ACHN (cell line): ENCODE measurements at regions not wholly inside any gene's neighbourhood (a gene's known extent, or its start where the extent isn't known, plus 50 kb on each side); places are given as distances from the start of the nearest gene placed in this dataset.
A peak's percentile ranks its signal among the peaks of the same experiment; 100 is the strongest.
"Not testable (repeated sequence)": the region's sequence is repeated elsewhere in the genome, so short reads cannot be mapped to it uniquely, and the experiment has no call there.

Source experiments
- DNase-seq: peaks from one replicate; pipeline ENCODE4 v3.0.0-alpha.2; 2015
- in situ Hi-C: cut with HindIII; loops from 2 replicates; pipeline ENCODE4 v1.10.0; 2017; ENCODE audit warnings: low sequenced_read_pairs, low pct_ligation_motif_present, low pct_unique_long_range_greater_than_20kb

DNA sequence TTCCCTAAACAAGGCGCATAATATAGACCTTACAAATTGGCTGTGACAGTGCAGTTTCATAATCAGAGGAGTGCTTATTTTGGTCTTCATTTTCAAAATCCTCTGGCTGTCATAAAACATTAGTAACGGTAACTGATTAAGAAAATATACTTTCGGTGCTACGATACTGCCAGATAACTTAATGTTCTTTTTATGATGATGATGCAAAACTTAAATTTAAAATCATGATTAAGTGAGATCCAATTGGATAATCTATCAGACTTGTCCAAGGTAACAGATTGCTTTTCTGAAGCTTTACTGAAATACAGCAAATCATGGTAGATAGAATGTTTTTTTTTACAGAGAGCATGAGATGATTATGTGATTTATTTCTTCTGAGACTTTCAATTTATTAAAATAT lies 364.2 kb upstream of the CNTN3 start:
- in situ Hi-C loops, result no loop called here
- DNase-seq, result no peak

DNA sequence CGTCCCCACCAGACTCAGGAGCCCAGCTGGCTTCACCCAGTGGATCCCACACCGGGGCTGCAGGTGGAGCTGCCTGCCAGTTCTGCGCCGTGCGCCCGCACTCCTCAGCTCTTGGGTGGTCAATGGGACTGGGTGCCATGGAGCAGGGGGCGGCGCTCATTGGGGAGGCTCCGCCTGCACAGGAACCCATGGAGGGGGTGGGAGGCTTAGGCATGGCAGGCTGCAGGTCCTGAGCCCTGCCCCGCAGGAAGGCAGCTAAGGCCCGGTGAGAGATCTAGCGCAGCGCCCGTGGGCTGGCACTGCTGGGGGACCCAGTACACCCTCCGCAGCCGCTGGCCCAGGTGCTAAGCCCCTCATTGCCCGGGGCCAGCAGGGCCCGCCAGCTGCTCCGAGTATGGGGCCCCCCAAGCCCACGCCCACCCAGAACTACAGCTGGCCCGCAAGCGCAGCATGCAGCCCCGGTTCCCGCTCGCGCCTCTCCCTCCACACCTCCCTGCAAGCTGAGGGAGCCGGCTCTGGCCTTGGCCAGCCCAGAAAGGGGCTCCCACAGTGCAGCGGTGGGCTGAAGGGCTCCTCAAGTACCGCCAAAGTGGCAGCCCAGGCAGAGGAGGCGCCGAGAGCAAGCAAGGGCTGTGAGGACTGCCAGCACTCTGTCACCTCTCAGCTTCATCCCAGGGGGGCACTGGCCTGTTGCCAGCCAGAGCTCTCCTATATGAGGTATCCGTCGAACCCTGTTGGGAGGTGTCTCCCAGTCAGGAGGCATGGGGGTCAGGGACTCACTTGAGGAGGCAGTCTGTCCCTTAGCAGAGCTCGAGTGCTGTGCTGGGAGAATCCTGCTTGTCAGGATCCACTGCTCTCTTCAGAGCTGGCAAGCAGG lies 370.8 kb upstream of the CNTN3 start:
- in situ Hi-C loops, DNase-seq: not testable (repeated sequence)

DNA sequence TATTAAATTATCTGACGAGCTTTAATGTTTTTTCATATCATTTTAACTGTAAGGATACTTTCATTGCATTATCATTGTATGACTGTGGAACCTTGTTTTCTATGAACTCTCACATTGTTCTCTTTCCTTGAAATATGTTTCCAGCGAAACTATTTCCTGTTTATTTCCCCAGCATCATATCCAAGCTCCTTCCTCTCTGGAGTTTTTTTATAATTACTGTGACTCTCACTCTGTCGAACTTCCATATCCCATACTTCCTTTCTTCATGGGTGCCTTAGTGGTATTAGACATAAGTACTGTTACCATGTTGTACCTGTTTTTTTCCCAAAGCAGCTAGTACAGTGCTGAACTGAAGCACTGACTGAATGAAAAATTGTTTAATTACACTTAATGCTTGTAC lies 373.6 kb upstream of the CNTN3 start:
- in situ Hi-C loops, result no loop called here
- no peak for DNase-seq

DNA sequence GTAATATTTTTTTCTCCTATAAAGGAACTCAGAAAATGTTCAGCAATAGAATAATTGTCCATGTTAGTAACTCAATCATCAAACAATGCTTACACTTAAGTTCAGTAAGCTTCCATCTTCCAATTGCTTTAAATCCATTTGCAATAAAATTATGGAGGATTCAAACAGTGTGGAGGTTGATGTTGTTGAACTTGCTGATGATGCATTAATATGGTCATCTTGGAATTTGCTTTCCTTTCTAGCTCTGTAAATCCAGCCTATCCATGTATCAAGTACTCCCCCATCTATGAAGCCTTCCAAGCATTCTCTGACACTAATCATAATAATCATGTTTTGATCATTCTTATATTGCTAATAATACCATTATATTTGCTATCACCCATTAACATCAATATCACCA lies 378.4 kb upstream of the CNTN3 start:
- in situ Hi-C loops, result no loop called here

DNA sequence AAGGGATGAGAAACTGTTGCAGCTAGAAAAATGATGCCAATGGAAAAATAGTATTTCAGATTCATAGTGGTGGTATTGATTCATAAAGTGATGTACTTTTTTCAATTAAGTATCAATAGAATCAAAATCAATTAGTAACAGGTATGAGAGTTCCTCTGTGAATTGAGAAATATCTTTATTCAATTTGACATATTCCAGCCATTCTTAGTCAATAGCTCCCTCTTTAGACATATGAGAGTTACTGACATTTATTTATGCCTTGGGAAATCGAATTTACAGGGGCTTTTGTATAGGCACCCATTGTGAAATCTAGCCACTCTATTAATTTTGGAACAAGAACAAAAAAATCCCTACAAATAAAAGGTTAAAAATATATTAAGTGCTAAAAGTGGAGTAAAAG lies 386.9 kb upstream of the CNTN3 start:
- peak; percentile 11 for DNase-seq
- in situ Hi-C loops, result no loop called here

More for the DNA sequence above, 378.4 kb upstream of the CNTN3 start:
- DNase-seq, result no peak

DNA sequence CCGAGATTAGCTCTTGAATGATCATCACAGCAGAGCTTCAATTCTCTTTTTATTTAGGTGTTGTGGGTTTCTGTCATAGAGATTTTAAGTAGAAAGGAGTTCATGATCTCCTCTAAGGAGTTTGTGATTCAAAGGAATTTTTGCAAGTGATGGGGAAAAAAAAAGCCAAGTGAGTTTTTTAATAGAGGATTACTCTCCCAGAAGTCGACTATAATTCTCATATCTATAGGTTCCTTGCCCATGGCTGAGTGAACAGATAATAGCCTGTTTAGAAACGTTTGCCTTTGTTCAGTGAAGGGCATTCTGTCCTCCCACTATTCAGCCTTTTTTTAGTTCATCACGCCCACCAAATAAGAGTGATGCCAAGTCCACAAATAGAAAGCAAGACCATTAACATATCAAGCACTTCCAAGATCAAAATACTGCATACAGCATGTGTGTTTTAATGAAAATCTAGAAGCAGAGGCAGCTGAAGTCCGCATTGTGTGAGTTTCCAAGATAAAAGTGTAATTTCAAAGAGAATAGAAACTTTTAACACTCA lies 398.4 kb upstream of the CNTN3 start:
- in situ Hi-C loops, result no loop called here
- no peak for DNase-seq

DNA sequence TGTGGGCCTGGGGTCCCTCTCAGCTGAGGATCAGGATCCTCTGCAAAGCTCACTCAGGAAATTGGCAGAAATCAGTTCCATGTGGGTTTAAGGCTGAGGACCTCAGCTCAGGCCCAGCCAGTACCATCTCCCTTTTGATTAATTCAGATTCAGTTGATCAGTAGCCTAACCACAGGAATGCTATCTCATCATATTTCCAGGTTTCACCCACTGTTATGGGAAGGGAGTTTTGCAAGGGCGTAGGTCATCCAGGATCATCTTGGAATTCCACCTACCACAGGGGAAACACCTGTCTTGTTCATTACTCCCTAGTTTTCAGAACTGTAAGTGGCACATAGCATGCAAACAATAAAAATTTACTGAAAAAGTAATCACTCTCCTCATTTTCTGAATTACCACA lies 399.5 kb upstream of the CNTN3 start:
- no peak for DNase-seq
- in situ Hi-C loops, result no loop called here

DNA sequence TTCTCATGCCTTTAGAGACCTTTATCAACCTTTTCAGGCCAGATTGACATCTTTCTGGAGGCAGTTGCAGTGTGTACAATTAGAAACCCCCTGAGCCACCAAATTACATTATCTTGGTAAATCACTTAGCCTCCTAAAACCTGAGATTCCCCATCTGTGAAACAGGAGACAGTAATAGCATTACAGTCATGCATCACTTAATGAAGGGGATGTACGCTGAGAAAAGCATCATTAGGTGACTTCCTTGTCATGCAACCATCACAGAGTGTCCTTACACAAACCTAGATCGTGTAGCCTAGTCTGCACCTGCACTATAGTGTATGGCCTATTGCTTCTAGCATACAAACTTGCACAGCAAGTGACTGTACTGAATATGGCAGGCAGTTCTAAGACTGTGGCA lies 400.8 kb upstream of the CNTN3 start:
- in situ Hi-C loops, result no loop called here
- no peak for DNase-seq

DNA sequence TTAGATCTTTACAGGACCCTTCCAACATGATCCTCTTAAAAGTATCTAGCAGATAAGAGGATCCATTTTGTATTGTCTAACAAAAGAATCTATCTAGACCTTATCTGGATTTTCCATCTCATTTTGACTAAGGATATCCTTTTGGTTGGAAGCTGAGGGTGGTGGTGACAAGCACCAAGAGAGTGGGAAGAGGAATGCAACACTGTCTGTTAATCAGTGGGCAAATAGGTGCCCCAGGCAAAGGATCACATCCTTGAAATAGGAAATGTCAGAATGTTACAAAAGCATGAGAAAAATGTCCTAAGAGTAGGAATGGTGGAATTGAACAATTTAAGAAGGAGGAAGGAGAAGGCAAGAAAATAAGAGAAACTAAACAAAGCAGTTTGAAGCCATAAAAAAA lies 420.7 kb upstream of the CNTN3 start:
- in situ Hi-C loops, result no loop called here
- DNase-seq, result no peak

DNA sequence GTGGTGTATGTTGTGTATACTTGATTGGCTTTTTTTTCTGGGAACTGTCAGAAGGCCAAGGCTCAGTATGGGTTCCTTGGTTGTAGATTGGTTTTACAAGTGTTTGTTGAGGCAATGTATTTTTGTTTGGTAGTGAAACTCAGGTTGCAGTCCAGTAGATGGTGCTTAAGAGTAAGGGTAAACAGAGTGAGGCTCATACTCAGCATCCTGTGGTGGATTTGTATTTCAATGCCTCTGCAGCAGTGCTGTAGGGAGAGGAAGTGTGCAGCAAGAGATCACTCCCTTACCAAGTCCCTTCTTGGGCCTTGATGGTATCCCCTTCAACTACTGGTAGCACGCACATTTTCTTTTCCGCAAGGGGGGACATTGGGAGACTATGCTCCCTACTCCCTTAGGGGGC lies 428.5 kb upstream of the CNTN3 start:
- DNase-seq, result no peak
- in situ Hi-C loops, result no loop called here

DNA sequence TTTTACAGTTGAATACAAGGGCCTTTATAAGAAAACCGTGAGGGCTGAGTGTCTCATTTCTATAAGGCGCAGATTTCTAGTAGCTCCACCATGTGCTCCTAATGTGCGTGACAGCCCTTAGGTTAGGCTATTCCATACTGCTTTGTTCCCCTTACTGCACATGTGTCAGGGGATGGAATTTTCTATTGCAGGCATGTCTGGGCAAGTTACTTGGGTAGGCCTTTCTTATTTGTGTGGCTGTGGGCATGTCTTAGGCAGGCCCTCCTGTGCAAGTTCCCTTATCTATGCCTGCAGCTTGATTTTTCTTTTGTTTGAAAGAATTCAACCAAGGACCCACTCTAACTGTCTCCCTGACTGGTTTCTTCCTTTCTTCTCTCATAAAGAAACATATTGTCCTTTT lies 434.2 kb upstream of the CNTN3 start:
- DNase-seq, result no peak
- in situ Hi-C loops, result no loop called here

DNA sequence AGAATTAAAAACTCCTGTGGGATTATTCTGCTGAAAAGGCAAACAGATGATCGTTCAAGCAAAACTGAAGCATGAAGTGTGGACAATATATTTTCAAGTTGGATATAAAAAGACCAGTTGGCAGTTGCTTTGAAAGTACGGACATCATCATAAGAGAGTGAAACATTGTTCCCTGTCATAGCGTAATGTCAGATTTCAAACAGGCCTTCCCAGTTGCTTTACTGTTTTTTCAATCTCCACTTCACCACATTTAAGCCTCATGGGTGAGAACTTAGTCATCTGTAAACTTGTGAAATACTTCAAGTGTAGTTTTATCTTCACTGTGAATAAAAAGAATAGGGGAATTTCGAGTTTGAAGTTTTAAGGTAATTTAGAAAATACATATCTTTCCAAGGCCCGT lies 435.1 kb upstream of the CNTN3 start:
- DNase-seq, result no peak
- in situ Hi-C loops, result no loop called here

DNA sequence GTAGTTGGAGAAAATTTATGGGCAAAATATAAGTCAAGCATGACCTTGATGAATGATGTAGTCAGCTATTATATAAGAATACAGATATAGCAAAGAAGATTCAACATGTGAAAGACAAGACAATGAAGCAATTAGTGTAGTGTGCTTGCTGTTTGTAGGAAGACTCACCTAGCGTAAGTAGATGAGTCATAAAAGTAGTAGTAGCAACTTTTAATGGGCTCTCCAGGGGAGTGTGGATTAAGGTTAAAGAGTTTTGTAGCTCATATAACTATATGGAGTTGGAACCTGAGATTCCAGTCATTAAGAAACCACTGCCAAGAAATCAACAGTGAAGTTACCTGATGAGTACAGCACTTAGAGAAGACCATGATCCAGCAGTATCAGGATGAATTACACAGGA lies 444.7 kb upstream of the CNTN3 start:
- no peak for DNase-seq
- in situ Hi-C loops, result no loop called here

DNA sequence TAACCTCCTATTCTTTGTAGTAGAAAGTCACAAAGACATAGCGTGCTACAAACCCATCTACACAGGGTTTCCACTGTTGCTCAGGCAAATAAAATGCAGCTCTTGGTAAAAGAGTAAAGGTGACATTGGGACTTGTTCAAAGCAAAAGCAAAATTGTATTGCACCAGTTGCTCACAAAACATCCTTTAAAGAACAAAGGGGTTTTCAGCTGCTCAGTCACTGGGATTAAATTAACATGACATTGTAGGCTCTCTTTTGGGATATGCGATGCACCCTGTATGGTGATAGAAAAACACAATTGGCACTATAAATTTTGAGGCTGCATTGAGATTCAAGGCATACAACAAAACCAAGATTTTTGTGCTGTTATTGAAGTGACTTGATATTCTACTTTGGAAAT lies 447.3 kb upstream of the CNTN3 start:
- in situ Hi-C loops, result no loop called here
- DNase-seq, result no peak

DNA sequence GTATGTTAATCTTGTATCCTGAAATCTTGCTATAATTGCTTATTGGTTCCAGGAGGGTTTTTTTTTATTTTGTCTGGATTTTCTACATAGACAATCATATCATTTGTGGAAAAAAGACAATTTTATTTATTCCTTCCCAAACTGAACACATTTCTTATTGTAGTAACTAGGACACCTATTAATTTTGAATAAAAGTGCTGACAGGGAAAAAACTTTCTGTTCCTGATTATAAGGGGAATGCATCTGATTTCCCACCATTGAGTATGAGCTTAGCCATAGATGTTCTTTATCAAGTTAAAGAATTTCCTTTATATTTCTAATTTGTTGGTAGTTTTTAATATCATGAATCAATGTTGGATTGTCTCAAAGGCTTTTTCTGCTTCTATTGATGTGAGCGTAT lies 460.7 kb upstream of the CNTN3 start:
- DNase-seq, result no peak
- in situ Hi-C loops, result no loop called here

DNA sequence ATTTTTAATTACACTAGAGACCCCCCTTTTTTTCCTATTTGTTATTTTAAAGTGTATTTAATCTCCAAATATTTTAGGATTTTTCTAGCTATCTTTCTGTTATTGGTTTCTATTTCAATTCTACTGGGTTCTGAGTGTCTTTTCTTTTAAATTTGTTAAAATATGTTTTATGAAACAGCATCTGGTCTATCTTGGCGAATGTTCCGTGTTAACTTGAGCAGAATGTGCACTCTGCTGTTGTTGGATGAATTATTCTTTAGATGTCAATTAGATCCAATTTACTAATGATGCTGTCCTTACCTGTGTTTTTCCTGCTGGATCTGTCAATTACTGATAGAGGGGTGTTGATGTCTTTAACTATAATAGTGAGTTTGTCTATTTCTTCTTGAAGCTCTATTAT lies 462.0 kb upstream of the CNTN3 start:
- in situ Hi-C loops, result no loop called here
- no peak for DNase-seq

DNA sequence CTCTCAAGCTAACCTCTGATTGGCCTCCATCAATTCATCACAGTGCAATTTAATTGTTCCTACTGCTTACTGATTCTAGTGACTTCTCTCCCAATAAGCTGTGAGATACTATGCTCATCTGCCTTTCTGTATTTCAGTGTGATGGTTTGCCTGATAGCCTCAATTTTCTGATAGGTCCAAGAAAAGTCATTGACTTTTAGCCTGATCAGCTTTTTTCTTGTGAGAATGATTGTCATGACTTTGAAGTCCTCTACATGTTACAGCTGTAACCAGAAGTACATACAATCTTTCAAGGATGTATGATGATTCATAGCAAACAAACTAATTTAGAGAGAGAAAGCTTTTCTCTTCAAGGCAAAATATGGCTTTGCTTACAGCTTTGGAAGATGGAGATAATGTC lies 463.8 kb upstream of the CNTN3 start:
- in situ Hi-C loops, result no loop called here
- DNase-seq, result no peak

DNA sequence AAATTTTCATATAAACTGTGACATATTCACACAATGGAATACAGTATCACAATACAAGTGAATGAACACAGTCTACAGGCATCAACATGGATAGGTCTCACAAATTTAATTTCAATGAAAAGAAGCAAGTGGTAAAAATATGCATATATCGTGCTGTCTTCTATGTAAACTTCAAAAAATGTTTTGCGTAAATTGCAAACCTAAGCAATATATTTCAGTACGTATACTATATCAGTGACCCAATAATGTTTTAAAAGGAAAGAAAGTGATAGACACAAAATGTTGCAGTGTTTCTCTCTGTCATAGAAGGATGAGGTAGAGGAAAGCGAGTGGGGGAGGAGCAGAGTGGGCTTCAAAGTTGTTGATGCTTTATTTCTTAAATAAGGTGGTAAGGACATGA lies 468.4 kb upstream of the CNTN3 start:
- no peak for DNase-seq
- in situ Hi-C loops, result no loop called here

DNA sequence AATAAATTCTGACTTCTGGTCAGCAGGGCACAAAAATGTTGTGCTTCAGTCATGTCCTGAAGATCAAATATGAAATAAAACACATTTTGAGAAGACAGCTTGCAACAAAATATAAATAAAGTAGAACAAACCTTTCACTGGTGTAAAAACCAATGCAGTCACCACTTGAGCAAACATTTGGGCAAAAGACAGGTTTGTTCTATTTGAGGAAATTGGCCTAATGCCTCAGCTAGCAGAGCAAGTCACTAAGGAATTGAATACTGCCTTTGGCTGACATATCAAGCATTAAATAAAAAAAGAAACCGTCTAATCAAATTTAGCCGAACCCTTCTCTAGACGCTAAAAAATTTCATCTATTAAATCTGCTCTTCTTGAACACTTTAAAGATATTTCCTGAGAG lies 475.4 kb upstream of the CNTN3 start:
- in situ Hi-C loops, result no loop called here
- DNase-seq, result no peak

DNA sequence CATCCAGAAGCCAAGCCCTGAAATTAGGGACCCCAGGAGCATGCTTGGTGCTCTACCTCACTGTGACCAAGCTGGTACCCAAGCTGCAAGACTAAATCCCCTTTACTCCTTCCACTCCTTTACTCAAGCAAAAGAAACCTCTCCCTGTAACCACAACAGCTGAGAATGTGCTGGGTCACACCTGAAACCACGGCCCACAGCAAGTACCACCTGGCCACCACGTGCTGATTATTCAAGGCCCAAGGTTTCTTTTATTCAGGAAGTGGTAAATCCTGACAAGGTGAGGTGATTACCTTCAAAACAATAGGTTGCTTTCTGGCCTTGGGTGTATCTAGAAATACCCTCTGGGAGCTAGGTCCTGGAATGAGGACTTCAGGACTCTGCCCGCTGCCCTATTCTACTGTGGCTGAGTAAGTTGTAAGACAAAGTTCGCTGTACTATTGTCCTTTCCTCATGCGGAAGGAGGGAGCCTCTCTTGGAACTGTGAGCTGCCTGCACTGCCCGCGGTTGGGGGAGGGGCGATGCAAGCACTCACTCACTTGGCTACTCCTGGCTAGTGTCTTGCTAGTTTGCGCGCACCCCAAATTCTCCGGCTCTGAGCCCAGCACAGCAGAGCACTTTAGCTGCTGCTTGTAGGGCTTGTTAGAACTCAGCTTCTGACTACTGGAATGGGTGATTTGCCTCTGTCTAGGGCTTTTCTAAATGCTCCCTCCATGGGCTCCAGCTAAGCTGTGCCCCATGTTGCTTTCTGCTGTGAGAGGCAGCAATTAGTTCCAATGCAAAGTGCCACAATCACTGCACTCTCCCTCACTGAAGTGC lies 487.1 kb upstream of the CNTN3 start:
- DNase-seq, result no peak
- in situ Hi-C loops, result no loop called here
